GM21619 (cell line): ENCODE measurements at regions not wholly inside any gene's neighbourhood (a gene's known extent, or its start where the extent isn't known, plus 50 kb on each side); places are given as distances from the start of the nearest gene placed in this dataset.

Experiments used
- ATAC-seq: cut with Tn5 transposase; IDR thresholded peaks from one replicate; pipeline ENCODE4 v1.9.1; 2021; ENCODE audit not compliant: unreplicated experiment

DNA sequence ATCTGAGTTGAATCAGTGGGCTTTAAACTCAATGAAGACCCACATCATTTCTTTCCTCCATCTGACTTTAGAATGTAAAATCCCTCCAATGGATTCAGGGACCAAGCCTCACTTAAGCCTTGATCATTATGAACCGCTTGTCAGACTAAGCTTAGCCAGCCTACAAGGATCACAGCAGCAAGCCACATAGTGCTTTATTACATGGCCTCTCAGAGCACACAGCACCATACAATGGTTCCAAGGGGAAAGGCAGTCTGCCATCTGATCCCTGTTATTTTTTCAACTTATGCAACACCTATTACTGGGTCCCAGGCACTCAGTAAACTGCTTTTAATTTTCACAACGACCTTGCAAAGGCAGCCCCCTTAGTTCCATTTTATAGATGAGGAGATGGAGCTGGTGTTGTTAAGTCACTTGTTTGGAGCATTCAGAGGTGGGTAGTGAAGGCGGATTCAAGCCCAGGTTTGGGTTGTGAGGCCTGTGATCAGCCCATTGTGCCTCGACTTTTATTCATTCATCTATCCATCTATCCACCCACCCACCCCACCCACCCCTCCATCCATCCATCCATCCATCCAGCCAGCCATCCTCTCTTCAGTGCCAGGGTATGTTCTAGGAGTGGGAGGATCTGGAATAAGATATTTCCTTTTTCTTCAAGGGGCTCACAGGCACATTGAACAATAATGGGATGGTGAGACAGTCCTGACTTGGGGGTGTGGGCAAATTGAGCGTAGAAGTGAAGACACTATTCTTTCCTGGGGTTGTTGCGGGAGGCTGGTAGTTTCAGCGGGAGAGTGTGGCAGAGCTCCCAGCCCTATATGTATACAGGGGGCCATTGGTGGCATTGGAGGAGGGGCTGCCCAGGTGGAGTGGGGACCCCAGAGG, 141.2 kb downstream of the MYCN start:
- no peak for ATAC-seq

DNA sequence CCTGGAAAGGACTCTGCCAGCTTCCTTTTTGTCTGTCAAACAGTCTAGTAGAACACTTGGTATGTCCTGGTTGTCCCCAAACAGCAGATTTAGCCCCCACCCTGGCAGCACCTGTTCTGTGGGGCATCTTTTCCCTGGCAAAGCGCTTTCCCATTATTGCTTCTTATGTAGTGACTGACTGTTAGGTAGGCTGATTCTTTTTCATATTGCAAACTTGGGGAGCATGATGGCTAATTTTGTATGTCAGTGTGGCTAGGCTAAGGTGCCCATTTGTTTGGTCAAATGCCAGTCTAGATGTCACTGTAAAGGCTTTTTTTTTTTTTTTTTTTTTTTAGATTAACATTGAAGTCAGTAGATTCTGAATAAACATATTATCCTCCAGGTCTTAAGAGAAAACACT, 140.2 kb downstream of the MYCN start:
- ATAC-seq, result no peak

DNA sequence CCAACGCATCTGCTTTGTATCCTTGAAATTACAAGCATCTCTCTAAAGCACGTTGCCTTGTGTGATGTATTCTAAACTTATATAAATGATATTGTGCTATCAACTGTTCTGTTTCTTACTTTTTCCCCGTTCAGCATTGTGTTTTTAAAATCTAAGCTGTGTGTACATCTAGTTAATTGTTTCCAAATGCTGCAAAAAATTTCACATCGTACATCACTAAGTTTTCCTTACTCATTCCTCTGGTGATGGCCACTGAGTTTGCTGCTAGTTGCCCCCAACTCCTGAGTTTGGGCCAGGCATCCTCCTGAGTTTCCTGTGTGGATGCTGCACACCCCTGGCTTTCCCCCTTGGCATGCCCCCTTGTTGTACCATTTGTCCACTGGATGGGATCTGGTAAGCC, 139.7 kb downstream of the MYCN start:
- ATAC-seq, result no peak

DNA sequence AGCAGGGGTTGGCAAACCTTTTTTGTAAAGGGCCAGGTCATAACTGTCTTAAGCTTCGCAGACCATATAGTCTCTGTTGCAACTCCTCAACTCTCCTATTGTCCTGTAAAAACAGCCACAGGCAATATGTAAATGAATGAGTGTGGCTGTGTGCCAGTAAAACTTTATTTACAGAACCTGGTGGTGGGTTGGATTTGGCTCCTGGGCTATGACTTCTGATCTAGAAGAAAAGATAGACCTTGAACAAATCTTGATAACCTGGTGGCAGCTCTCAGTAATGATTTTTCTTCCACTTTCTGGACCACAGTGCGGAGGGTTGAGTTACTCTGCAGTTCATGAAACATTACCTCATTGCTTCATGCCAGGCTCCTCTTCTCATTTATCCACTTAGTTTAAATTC, 139.3 kb downstream of the MYCN start:
- no peak for ATAC-seq

DNA sequence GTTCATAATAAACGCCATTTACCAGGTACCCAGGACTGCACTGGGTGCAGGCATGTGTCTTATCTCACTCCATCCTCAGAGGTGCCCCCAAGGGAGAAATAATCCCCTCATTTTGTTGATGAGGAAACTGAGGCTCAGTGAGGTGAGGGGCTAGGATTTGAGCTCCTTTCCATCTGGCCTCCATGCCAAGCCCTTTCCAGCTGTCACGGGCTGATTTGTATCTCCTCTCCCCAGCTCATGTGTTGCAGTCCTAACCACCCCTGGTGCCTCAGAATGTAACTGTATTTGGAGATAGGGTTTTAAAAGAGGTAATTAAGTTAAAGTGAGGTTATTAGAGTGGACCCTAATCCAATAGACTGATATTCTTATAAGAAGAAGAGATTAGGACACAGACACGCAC, 137.3 kb downstream of the MYCN start:
- no peak for ATAC-seq

DNA sequence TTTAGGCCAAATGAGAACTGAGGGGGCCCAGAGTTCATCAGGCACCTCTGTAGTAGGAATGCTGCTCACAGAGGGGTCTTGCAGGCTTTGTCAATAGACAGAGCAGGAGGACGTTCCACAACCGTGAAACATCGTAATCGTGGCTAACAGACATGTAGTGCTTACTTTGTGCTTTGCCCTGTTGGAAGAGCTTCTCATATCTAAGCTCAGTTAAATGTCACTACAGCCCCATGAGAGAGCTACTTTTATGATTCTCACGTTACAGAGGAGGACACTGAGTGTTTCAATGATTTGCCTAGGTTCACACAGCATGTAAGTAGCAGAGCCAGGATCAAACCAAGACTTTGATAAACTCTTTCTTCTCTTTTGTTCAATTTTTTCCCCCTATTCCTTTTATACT, 136.6 kb downstream of the MYCN start:
- no peak for ATAC-seq

DNA sequence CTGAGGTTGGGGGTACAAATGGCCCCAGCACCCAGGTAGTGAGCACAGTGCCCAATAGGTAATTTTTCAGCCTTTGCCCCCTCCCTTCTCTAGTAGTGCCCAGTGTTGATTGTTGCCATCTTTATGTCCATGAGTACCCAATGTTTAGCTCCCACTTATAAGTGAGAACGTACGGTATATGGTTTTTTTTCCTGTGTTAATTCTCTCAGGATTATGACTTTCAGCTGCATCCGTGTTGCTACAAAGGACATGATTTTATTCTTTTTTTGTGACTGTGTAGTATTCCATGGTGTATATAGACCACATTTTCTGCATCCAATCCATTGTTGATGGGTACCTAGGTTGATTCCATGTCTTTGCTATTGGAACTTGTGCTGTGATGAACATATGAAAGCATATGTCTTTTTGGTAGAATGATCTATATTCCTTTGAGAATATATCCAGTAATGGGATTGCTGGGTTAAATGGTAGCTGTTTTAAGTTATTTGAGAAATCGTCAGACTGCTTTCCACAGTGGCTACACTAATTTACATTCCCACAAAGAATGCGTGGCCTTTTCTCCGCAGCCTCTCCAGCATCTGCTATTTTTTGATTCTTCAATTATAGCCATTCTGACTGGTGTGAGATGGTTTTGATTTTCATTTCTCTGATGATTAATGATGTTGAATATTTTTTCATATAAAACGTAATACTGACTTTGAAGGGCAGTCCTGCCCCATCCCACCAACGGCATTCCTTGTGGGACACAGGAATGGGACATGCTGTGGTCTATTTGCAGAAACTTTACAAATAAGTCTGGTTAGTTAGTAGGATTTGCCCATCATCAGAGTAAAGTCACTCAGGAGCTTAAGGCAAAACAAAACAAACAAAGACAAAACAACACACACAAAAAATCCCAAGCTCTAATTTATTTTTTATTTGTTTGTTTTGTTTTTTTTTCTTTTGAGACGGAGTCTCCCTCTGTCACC, 135.0 kb downstream of the MYCN start:
- ATAC-seq, result no peak

DNA sequence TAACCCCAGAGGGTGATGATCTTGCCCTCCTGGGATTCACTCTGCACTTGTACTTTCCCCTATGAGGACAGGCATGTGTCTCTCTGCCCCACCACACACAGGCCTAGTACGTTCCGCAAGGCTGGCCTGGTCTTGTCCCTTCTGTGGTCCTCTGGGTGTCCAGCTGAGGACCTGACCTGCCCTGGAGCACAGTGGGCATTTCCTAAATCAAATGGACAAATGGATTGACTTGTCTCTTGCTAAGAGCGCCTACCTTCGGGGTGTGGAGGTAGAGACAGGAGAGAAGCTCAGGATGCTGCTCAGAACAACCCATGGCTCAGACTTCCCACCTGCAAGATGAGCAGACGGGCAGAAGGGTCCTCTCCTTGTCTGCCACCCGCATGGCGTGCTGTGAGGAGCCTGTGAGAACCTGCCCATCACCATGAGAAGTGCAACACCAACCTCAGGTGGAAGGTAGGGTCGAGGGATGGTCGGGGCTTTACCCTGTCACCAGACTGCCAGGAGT, 133.6 kb downstream of the MYCN start:
- no peak for ATAC-seq

DNA sequence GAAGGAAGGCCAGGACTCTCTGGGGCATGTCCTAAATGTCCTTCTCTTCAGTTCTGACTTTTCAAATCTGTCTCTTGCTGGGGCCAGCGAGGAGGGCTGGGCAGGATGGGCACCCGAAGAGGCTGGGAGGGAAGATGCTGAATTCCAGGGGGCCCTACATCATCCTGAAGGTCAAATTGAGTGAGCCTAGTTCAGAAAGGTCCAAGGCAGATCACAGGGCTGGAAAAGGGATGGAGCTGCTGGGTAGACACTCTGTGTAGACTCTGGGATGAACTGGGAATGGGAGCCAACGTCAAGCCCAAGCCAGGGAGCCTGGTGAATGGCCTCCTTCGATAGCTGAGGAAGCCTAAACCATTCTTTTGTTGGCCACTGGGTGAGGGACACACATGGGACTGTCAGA, 133.1 kb downstream of the MYCN start:
- no peak for ATAC-seq

DNA sequence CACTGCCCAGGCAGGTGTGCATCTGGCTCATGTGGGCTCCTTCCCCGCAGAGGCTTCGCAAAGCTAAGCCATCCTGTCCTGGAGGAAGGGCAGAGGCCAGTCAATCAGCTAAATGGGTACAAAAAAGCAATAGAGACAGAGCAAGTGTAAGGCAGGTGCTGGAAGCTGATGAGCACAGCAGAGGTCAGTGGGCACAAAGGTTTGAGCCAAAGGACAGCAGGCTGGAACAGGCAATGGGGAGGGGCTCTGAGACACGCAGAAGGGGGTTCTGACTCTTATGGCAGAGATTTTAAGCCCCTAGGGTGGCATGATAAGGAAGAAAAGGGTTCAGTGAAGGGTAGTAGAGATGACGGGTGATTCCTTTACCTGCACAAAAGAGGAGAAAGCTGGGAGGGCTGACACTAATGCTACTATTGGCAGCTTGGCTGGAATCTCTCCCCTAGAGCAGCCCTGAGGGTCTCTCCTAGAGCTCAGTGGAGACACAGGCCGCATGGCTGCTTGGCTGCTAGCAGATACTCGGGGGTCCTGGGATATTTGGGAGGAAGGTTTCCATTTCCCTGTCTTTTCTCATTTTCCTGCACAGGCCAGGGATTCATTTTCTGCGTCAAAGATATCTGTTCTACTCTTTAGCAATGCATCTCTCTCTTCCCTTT, 132.4 kb downstream of the MYCN start:
- ATAC-seq, result no peak

DNA sequence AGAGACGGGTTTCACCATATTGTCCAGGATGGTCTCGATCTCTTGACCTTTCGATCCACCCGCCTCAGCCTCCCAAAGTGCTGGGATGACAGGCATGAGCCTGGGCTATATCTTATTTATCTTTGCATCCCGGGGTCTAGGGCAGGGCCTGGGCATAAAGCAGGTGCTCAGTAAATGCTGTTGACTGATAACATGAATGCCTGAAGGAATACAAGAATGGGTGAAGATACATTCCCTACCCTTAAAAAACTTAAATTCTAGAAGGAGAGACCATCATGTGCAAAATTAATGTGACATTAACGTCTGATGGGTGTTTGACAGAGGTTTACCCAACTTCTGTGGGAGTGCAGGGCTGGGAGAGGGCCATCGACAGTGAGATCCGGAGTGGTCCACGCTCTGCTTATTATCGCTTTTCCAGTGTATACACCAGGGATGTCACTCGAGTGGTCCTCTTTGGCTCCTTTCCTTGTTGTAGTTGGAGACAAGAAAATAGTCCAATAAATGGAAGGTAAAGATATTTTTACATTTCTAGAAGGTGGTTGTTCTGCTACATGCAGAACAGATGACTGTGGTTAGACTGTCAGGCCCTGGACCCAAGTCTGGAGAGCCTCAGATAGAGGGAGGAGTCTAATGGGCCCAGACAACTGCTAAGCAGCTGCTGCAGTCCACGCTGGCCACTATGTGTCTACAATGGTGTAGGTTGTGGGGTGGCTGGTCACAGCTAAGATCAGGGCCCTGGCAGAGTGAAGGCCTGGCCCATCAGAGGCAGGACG, 131.7 kb downstream of the MYCN start:
- ATAC-seq, result no peak

DNA sequence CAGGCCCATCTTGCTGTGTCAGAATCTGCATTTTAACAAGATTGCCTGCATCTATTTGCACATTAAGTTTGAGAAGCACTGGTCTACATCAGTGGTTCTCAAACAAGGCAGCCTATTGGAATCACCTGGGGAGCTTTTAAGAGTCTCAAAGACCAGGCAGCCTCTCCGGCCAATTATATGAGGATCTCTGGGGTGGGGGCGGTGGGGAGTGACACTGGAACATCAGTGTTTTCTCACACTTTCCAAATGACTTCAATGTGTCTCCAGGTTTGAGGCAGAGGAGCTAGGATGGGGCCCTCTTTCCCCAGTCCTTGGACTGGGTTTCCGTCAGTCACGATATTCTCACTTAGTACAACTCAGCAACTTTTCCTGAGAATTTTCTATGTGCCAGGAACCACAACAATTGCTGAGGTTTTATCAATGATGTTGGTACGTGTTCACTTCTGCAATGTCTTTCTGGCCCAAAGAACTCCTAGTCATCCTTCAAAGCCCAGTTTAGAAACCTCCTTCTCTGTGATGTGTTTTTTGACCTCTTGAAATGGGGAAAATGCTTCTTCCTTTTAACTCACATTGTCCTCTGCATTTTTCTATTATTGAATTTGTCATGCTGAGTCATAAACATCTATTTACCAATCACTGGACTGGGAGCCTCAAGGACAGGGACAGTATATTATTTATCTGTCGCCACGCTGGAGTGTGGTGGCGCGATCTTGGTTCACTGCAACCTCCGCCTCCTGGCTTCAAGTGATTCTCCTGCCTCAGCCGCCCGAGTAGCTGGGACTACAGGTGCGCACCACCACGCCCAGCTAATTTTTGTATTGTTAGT, 130.9 kb downstream of the MYCN start:
- no peak for ATAC-seq

DNA sequence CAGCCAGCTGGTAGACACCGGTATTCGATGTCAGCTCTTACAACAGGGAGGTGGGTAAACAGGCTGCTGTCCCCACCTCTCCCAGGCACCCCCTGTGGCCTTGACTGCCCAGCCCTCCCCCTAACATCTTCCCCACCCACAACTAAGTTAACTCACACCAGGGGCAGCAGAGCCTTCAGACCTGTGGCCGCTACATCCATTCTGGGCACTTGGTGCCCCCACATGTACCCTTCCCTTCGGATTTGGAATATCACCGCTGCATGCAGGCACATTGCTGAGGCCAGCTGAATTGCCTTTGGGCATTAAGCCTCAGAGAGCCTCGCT, 130.3 kb downstream of the MYCN start:
- no peak for ATAC-seq

DNA sequence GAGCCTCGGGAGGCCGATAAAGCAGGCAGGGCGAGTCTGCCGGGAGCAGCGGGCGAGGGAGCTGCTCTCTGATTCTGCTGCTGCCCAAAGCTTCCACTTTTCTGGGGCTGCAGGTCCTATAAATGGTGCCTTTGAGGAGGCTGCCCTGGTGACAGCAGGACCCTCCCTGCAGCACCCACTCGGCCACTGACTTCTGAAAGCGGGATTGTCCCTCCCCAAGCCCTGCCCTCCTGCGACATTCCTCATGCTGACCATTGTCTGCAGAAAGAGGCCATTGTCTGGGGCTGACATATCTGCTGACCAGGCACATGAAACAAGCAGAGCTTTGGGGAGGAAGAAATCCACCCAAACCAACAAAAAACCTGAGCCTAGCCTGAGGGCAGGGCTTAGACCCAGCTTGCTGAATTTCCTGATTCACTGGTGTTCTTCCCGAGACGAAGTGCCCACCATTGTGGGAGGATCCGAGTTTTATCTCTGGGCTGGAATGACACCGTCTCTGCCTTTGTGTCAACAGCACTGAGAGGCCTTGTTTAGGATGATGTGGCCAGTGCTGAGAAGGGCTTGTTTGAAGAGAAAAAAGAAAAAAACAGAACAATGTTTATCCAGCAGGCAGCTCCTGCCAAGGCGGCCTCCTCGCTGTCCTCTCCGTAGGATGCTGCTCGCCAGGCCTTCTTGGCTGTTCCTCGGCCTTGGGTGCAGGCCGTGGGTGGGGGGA, 129.7 kb downstream of the MYCN start:
- ATAC-seq, result no peak

DNA sequence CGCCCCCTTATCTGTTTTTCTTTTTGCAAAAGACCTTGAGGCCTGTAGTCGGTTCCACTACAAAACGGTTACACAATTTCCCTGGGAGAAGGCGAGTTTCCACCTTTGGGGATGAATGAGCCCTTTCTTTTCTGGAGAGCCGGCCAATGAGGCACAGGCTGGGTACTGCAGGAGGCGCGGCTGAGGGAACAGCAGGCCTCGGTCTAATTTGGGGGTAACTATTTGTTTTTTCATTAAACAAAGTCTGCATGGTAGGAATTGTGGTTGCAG, 129.2 kb downstream of the MYCN start:
- no peak for ATAC-seq

DNA sequence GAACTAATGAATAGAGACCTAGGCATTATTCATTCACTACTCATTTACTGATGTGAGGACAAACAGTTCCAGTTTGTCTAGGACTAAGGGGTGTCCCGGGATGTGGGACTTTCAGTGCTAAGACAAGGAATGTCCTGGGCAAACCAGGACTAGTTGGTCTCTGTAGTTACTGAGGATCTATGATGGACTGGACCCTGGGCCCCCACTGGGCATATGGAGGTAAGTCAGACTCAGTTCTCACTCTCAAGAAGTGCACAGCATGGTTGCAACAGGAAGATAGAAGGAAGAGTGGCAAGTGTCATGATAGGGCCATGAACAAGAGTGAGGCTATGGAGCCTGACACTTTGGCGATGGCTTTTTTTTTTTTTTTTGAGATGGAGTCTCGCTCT, 128.2 kb downstream of the MYCN start:
- no peak for ATAC-seq

DNA sequence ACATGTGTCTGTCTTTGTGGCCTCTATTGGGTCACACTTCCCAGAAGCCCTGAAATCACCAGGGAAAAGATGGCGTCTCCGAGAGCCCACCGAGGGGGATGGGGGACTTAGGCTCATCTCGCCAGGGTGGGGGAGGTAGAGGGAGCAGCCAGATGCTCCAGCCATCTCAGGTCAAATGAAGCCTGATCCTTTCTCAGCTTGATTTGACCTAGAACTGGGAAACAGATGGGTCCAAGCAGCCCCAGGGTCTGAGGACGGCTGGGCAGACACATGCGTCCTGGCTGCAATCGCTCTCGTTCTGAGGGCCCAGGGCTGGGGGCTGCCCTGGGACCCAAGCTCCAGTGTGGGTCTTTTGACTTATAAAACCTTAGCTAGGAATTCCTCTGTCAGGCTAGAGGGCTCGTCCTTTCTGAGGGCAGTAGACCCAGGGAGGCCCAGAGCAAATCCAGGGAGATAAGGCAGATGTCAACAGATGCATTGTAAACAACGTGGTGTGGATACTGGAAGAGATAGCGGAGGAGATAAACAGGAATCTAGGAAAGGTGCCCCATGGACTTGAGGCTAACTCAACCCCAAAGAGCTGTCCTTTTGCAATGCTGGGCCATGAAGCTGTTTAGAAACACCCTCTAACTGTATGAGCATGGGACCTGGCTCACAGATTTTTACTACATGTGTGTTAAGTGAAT, 127.7 kb downstream of the MYCN start:
- ATAC-seq, result no peak

DNA sequence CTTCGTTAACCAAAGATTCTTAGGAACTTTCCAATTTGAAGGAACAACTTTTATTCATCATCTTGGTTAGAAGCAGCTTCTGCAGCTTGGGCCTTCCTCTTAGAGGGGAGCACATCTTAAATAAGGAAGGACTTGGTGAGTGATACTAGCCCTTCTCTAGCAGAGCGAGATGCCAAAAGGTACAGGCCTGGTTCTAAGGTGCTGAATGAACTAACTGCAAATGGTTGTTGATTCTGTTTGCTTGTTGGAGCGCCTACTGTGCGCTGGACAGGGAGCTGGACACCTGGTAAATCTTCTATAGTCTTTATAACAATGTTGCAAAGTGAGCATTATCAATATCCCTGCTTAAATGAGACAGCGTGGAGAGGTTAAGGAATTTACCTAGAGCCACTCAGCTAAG, 127.1 kb downstream of the MYCN start:
- ATAC-seq, result no peak

DNA sequence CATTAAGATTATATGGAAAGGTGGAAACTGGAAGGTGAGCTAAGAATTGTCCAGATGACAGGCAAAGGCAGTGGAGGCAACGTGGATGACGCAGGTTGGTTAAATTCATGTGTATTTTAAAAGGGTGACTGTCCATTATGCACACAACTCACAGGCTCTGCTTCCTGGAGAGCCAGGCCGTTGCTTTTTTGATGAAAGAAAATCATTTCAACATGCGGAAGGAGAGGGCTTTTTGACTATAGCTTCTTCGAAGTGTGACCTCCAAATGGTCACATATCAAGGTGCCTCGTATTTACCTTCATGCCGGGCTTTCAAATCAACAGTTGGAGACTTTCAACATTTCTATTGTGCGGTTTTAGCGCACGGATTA, 126.7 kb downstream of the MYCN start:
- no peak for ATAC-seq
